B cell (primary cell): ENCODE measurements at regions not wholly inside any gene's neighbourhood (a gene's known extent, or its start where the extent isn't known, plus 50 kb on each side); places are given as distances from the start of the nearest gene placed in this dataset.

ENCODE experiments used
- ATAC-seq: fragments of 200-7000 bp; cut with Tn5 transposase; one replicate; pipeline ENCODE4 v1.10.0; 2021; ENCODE audit warnings: low read depth, mild to moderate bottlenecking, moderate number of reproducible peaks, moderate library complexity
- CTCF ChIA-PET: fragments of 350-600 bp; sonication (Branson Sonifier 250); formaldehyde crosslinking; loops from one replicate; lab custom pipeline; 2021; ENCODE audit warnings: antibody characterized with exemption, inconsistent platforms; lab: Charles Lee
- POLR2A ChIA-PET: fragments of 350-600 bp; sonication (Branson Sonifier 250); formaldehyde crosslinking; loops from one replicate; lab custom pipeline; 2021; ENCODE audit warnings: antibody characterized with exemption; lab: Charles Lee
- DNase-seq: peaks from one replicate; pipeline ENCODE4 v3.0.0; 2013
- H2AFZ ChIP-seq: 2 replicates; pipeline ENCODE4 v1.6.1; 2012; ENCODE audit warnings: mild to moderate bottlenecking, low read depth, low read length; ENCODE audit not compliant: insufficient read depth, poor library complexity, severe bottlenecking
- H3K27ac ChIP-seq, 2 donors: 1 replicate in 1 of 2; 2 replicates in 1 of 2; pipeline ENCODE4 v1.5.1; 2012 to 2013; ENCODE audit warnings: low read length in 2 of 2, mild to moderate bottlenecking in 2 of 2, moderate library complexity in 1 of 2
- H3K27me3 ChIP-seq, 4 experiments: fragments of 200-600 bp in 1 of 4; sonication (generic) in 1 of 4; replicated peaks in 1 of 4; 1 replicate in 2 of 4; 2 replicates in 2 of 4; pipeline versions ENCODE4 v1.6.1 to v1.7.0; 2013 to 2016; ENCODE audit warnings: low read length in 3 of 4, mild to moderate bottlenecking in 2 of 4, mixed read lengths in 1 of 4, moderate library complexity in 1 of 4; ENCODE audit not compliant: insufficient read depth in 4 of 4, control insufficient read depth in 3 of 4; ENCODE audit errors: control extremely low read depth in 1 of 4
- H3K36me3 ChIP-seq, 2 experiments: replicated peaks in 1 of 2; 1 replicate in 1 of 2; 2 replicates in 1 of 2; pipeline versions ENCODE4 v1.6.1 to v1.7.1; 2013; ENCODE audit warnings: low read length in 1 of 2; ENCODE audit not compliant: insufficient read depth in 2 of 2, control insufficient read depth in 1 of 2; ENCODE audit errors: control extremely low read depth in 1 of 2, extremely low read depth in 1 of 2
- H3K4me1 ChIP-seq, 2 donors: fragments of 200-600 bp in 1 of 2; sonication (generic) in 1 of 2; 1 replicate in 1 of 2; 2 replicates in 1 of 2; pipeline versions ENCODE4 v1.5.1 to v1.6.1; 2013 to 2017; ENCODE audit warnings: low read length in 2 of 2; ENCODE audit not compliant: control insufficient read depth in 2 of 2, insufficient read depth in 2 of 2
- H3K4me2 ChIP-seq: replicated peaks from 2 replicates; pipeline ENCODE3; 2012; ENCODE audit warnings: mild to moderate bottlenecking, low read depth, low read length; ENCODE audit not compliant: poor library complexity, severe bottlenecking
- H3K4me3 ChIP-seq, 5 experiments: fragments of 200-600 bp in 1 of 5; sonication (generic) in 1 of 5; 1 replicate in 3 of 5; 2 replicates in 2 of 5; pipeline versions ENCODE4 v1.5.1 to v1.7.0; 2011 to 2016; ENCODE audit warnings: low read length in 4 of 5, mild to moderate bottlenecking in 4 of 5, low read depth in 2 of 5, control low read depth in 1 of 5, moderate library complexity in 1 of 5; ENCODE audit not compliant: insufficient read depth in 1 of 5; ENCODE audit errors: control extremely low read depth in 1 of 5, extremely low read depth in 1 of 5
- H3K79me2 ChIP-seq: fragments of 200-600 bp; sonication (generic); one replicate; pipeline ENCODE4 v1.6.0; 2016; ENCODE audit warnings: low read length; ENCODE audit not compliant: control insufficient read depth, insufficient read depth
- H3K9ac ChIP-seq: fragments of 200-600 bp; sonication (generic); 2 replicates; pipeline ENCODE4 v1.6.1; 2017; ENCODE audit warnings: mild to moderate bottlenecking, low read length, moderate library complexity
- H3K9me3 ChIP-seq, 3 donors: one replicate each; pipeline versions ENCODE4 v1.6.1 to v1.7.1; 2013; ENCODE audit warnings: low read length in 2 of 3; ENCODE audit not compliant: control insufficient read depth in 2 of 3, insufficient read depth in 1 of 3; ENCODE audit errors: control extremely low read depth in 1 of 3
- H4K20me1 ChIP-seq: 2 replicates; pipeline ENCODE4 v1.6.0; 2012; ENCODE audit warnings: mild to moderate bottlenecking, low read length; ENCODE audit not compliant: insufficient read depth, control insufficient read depth, poor library complexity, severe bottlenecking
- H3K27ac Mint-ChIP-seq: one replicate; pipeline ENCODE4 v1.8.0; 2021; ENCODE audit warnings: mixed read lengths
- H3K27me3 Mint-ChIP-seq: one replicate; pipeline ENCODE4 v1.8.0; 2021; ENCODE audit warnings: mixed read lengths
- H3K4me1 Mint-ChIP-seq: one replicate; pipeline ENCODE4 v1.8.0; 2021; ENCODE audit warnings: mixed read lengths
- H3K4me3 Mint-ChIP-seq: one replicate; pipeline ENCODE4 v1.8.0; 2021; ENCODE audit warnings: mixed read lengths
- H3K9me3 Mint-ChIP-seq: one replicate; pipeline ENCODE4 v1.8.0; 2022; ENCODE audit warnings: mixed read lengths; ENCODE audit not compliant: insufficient read depth
- EZH2 ChIP-seq: IDR thresholded peaks from 2 replicates; pipeline ENCODE4 v1.6.1; 2012; ENCODE audit warnings: borderline replicate concordance, low read depth, mild to moderate bottlenecking, moderate library complexity, low read length; ENCODE audit not compliant: insufficient read depth, poor library complexity, severe bottlenecking
- WGBS: methylation state at CpG from one replicate; pipeline ENCODE4 v1.1.5; 2013; ENCODE audit warnings: missing lambda C conversion rate; ENCODE audit not compliant: insufficient coverage; 5-methylcytosine and 5-hydroxymethylcytosine counted together
- intact Hi-C: fragments of 100-400 bp; cut with micrococcal nuclease; formaldehyde crosslinking; loops from one replicate; pipeline ENCODE4 v1.10.0; 2022
- TF ChIP-seq, protein P1 (sequence below): fragments of 200-600 bp; IDR thresholded peaks from one replicate; pipeline ENCODE4 v1.8.0; 2022; ENCODE audit warnings: antibody characterized with exemption, mild to moderate bottlenecking

DNA sequence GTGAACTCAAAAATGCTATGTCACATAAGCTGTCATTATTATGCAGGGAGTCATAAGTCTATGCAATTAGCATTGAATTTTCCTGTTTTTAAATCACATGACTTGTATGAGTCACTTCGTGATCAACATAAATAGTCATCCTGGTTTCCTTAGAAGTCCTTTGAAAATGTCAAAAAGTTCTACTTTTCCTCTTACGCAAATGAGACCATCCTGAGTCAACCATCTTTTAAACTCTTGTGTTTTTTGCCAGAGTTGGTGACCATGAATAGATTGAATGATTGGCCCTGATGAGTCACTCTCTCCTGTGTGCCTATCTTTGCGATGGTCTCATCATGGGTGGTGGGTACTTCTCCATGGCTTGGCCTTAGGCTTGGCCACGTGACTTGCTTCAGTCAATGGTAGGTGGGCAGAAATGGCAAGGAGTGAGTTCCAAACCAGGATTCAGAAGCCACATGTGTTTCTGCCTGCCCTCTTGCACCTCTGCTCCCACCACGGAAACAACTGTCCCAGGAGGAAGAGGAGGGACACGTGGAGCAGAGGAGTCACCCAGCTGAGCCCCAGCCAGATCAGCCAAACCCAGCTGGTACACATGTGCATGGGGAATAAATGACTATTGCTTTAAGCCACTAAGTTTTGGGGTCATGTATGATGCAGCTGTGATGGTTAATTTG, 123.5 kb upstream of the CACNA1A start:
- Histone ChIP-seq H3K9ac (no peak overlapping the region), H3K36me3 (no peaks in the 10 kb centered on the region), H3K27me3 (peaks cover 0 to 13% (median 2%) of the 10 kb centered on the region in 4 experiments), H3K4me1 (no peaks in the 10 kb centered on the region), H3K27ac (no peak overlapping the region), H3K4me2 (no peak overlapping the region), H2AFZ (no peak overlapping the region), H4K20me1 (no peaks in the 10 kb centered on the region), H3K4me3 (no peak overlapping the region), H3K79me2 (no peaks in the 10 kb centered on the region), H3K9me3 (peaks cover 0 to 1% (median 0%) of the 10 kb centered on the region in 3 donors)
- no peak overlapping the region for H3K4me3 Mint-ChIP-seq
- WGBS: 81% methylated on average over 3 of the region's 6 CpGs
- ATAC-seq: no peak
- peaks cover 3% of the 10 kb centered on the region for H3K9me3 Mint-ChIP-seq
- TF ChIP-seq EZH2: no peak
- TF ChIP-seq, protein P1, sequence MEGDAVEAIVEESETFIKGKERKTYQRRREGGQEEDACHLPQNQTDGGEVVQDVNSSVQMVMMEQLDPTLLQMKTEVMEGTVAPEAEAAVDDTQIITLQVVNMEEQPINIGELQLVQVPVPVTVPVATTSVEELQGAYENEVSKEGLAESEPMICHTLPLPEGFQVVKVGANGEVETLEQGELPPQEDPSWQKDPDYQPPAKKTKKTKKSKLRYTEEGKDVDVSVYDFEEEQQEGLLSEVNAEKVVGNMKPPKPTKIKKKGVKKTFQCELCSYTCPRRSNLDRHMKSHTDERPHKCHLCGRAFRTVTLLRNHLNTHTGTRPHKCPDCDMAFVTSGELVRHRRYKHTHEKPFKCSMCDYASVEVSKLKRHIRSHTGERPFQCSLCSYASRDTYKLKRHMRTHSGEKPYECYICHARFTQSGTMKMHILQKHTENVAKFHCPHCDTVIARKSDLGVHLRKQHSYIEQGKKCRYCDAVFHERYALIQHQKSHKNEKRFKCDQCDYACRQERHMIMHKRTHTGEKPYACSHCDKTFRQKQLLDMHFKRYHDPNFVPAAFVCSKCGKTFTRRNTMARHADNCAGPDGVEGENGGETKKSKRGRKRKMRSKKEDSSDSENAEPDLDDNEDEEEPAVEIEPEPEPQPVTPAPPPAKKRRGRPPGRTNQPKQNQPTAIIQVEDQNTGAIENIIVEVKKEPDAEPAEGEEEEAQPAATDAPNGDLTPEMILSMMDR: no peak
- ChIA-PET CTCF (interaction anchor here (0.6 kb wide), 1 partner anchor 565 kb away, joined by 3 read pairs; no protein-coding TSS in a partner anchor), POLR2A (no interaction called here)
- H3K4me1 Mint-ChIP-seq: no peaks in the 10 kb centered on the region
- intact Hi-C loops: no loop called here
- no peak overlapping the region for H3K27ac Mint-ChIP-seq
- DNase-seq: no peak
- peaks cover 24% of the 10 kb centered on the region for H3K27me3 Mint-ChIP-seq

DNA sequence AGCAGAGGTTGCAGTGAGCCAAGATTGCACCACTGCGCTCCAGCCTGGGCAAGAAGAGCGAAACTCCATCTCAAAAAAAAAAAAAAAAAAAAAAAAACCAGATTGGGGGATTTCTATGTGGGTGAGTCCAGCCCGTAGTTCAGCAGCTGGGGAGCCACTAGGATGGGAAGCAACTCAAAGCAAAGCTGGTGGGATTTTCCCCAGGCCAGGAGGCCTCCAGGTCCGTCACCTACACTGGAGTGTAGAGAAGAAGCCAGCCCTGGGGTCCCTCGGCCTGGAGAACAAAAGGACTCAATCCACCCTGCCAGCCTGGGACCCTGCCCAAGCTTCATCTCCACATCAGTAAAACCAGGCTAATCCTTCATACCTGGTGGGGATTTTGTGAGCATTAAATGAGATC, 121.3 kb upstream of the CACNA1A start:
- DNase-seq (no peak), ATAC-seq (no peak)
- Mint-ChIP-seq H3K9me3 (no peaks in the 10 kb centered on the region), H3K4me3 (no peak overlapping the region), H3K27ac (no peak overlapping the region), H3K27me3 (peaks cover 44% of the 10 kb centered on the region), H3K4me1 (no peaks in the 10 kb centered on the region)
- no peak overlapping the region for H3K9ac ChIP-seq
- ChIA-PET POLR2A (no interaction called here), CTCF (no interaction called here)
- no peaks in the 10 kb centered on the region for H4K20me1 ChIP-seq
- intact Hi-C loops: no loop called here
- WGBS: 42% methylated on average over 2 of the region's 5 CpGs
- H3K4me2 ChIP-seq: no peak overlapping the region
- no peak overlapping the region for H2AFZ ChIP-seq
- no peaks in the 10 kb centered on the region for H3K9me3 ChIP-seq
- H3K27me3 ChIP-seq: peaks cover 0 to 33% (median 8%) of the 10 kb centered on the region in 4 experiments
- H3K79me2 ChIP-seq: no peaks in the 10 kb centered on the region
- no peak overlapping the region for H3K4me3 ChIP-seq
- H3K36me3 ChIP-seq: no peaks in the 10 kb centered on the region
- H3K4me1 ChIP-seq: no peaks in the 10 kb centered on the region
- TF ChIP-seq EZH2: no peak
- TF ChIP-seq, protein P1: no peak
- H3K27ac ChIP-seq: no peak overlapping the region
